ENCODE measurements at regions not wholly inside any gene's neighbourhood (a gene's known extent, or its start where the extent isn't known, plus 50 kb on each side); places are given as distances from the start of the nearest gene placed in this dataset.

DNA sequence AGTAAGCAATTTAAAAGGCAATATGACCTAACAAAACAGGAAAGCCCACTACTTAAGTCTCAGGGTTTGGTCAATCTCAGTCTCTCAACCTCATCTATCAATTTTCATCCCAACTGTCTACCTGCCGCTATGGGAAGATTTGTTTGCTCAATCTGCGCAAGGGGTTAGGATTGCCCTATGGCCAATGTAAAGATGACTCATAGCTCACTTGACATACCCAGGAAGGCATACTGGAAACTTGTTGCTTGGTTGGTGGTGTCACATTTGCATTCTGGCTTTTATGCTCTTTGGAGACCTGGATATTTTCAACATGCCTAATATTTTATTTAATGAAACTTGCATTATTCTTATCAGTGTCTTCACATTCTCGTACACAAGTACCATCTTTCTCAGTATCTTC, 78.1 kb upstream of the TMEM196 start:
- DNase-seq: no peak

DNA sequence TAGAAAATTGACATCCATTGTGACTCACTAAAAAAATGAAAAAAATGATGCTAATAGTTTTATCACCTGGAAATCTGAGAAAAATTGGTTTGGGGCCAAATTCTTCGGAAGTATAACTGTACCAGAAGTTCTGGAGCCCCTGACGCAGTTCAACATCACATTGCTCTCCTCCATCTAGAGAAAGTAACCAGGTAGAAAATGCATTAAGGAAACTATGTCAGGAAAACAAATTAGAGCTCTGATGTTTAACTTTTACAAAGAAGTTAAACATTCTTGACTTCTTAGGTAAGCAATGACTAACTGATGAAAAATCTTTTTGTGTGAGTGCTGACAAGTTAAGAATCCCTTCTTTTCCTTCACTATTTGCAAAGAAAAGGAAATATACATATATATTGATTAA, 61.1 kb upstream of the TMEM196 start:
- DNase-seq: no peak

DNA sequence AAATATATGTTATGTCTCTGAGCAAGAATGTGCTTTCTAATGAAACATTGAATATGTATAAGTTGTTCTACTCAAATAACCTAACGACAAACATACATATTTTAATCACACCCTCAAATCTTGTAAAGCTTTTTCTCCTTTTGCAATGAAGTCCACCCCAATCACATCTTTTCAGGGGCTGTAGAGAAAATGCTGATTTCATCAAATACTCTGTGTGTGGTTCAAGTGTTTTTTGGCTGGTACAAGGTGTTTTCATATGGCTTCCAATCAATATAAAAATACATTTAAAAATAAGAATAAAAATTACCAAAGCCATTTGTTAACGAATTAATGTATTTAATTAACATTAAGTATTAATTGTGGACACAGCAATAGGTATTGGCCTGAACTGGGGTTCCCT, 57.2 kb upstream of the TMEM196 start:
- DNase-seq: no peak

Data from hindlimb muscle (tissue), 1 donor.